ENCODE measurements at regions not wholly inside any gene's neighbourhood (a gene's known extent, or its start where the extent isn't known, plus 50 kb on each side); places are given as distances from the start of the nearest gene placed in this dataset.

- DNase-seq (ENCODE audit: low read depth), result no peak
Measured at GRCh38 chr3:6204891-6205290, 656.0 kb upstream of the GRM7 start.

GRCh38 chr3:6216135-6217026, 644.5 kb upstream of the GRM7 start:
- DNase-seq (ENCODE audit: low read depth), result no peak

- no peak for DNase-seq (ENCODE audit: low read depth)
Measured at GRCh38 chr3:6220447-6220846, 640.5 kb upstream of the GRM7 start.

- DNase-seq (ENCODE audit: low read depth), result no peak
Measured at GRCh38 chr3:6222069-6222468, 638.8 kb upstream of the GRM7 start.

- no peak for DNase-seq (ENCODE audit: low read depth)
Measured at GRCh38 chr3:6223572-6223971, 637.3 kb upstream of the GRM7 start.

- DNase-seq (ENCODE audit: low read depth), result no peak
Measured at GRCh38 chr3:6228958-6229683, 631.8 kb upstream of the GRM7 start.

- DNase-seq (ENCODE audit: low read depth), result no peak
Measured at GRCh38 chr3:6229778-6230410, 631.0 kb upstream of the GRM7 start.

GRCh38 chr3:6242104-6242503, 618.8 kb upstream of the GRM7 start:
- DNase-seq (ENCODE audit: low read depth), result no peak

- DNase-seq (ENCODE audit: low read depth), result no peak
Measured at GRCh38 chr3:6248528-6248927, 612.4 kb upstream of the GRM7 start.

GRCh38 chr3:6249679-6250078, 611.2 kb upstream of the GRM7 start:
- DNase-seq (ENCODE audit: low read depth), result no peak

GRCh38 chr3:6250167-6250566, 610.7 kb upstream of the GRM7 start:
- DNase-seq (ENCODE audit: low read depth), result no peak

GRCh38 chr3:6251612-6252400, 609.1 kb upstream of the GRM7 start:
- no peak for DNase-seq (ENCODE audit: low read depth)

- no peak for DNase-seq (ENCODE audit: low read depth)
Measured at GRCh38 chr3:6254490-6254889, 606.4 kb upstream of the GRM7 start.

- DNase-seq (ENCODE audit: low read depth), result no peak
Measured at GRCh38 chr3:6255229-6255628, 605.7 kb upstream of the GRM7 start.

GRCh38 chr3:6260551-6261191, 600.2 kb upstream of the GRM7 start:
- no peak for DNase-seq (ENCODE audit: low read depth)

GRCh38 chr3:6262010-6262409, 598.9 kb upstream of the GRM7 start:
- no peak for DNase-seq (ENCODE audit: low read depth)

- no peak for DNase-seq (ENCODE audit: low read depth)
Measured at GRCh38 chr3:6264036-6264435, 596.9 kb upstream of the GRM7 start.

- DNase-seq (ENCODE audit: low read depth), result no peak
Measured at GRCh38 chr3:6264906-6265305, 596.0 kb upstream of the GRM7 start.

- no peak for DNase-seq (ENCODE audit: low read depth)
Measured at GRCh38 chr3:6266135-6266534, 594.8 kb upstream of the GRM7 start.

GRCh38 chr3:6273878-6274277, 587.0 kb upstream of the GRM7 start:
- no peak for DNase-seq (ENCODE audit: low read depth)

GRCh38 chr3:6281662-6282061, 579.3 kb upstream of the GRM7 start:
- no peak for DNase-seq (ENCODE audit: low read depth)

GRCh38 chr3:6282918-6283317, 578.0 kb upstream of the GRM7 start:
- no peak for DNase-seq (ENCODE audit: low read depth)

All from EH (cell line).